ENCODE measurements at regions not wholly inside any gene's neighbourhood (a gene's known extent, or its start where the extent isn't known, plus 50 kb on each side); places are given as distances from the start of the nearest gene placed in this dataset.

DNA sequence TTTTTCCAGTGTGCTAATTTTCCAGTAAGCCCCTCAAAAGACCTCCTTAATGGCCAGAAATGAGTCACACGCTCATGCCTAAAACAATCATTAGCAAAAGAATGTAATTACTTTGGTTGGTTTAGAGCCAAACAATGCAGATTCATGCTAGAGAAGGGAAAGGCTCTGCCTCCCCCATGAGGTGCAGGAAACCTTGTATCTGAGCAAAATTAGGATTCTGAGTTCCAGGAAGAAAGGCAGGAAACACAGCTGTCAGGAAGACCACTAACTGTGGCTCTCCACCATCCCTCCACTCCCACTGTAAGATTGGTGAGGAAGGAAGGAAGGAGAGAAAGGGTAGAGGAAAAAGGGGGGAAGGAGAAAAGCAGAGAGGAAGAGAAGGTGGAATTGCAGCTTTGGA, 104.9 kb upstream of the DHX15 start:
- TF ChIP-seq, protein P1, sequence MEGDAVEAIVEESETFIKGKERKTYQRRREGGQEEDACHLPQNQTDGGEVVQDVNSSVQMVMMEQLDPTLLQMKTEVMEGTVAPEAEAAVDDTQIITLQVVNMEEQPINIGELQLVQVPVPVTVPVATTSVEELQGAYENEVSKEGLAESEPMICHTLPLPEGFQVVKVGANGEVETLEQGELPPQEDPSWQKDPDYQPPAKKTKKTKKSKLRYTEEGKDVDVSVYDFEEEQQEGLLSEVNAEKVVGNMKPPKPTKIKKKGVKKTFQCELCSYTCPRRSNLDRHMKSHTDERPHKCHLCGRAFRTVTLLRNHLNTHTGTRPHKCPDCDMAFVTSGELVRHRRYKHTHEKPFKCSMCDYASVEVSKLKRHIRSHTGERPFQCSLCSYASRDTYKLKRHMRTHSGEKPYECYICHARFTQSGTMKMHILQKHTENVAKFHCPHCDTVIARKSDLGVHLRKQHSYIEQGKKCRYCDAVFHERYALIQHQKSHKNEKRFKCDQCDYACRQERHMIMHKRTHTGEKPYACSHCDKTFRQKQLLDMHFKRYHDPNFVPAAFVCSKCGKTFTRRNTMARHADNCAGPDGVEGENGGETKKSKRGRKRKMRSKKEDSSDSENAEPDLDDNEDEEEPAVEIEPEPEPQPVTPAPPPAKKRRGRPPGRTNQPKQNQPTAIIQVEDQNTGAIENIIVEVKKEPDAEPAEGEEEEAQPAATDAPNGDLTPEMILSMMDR (IDR thresholded peaks at IDR 0.05; ENCODE audit: borderline replicate concordance, insufficient read depth, low read depth, low read length), result no peak
- H3K4me3 ChIP-seq (ENCODE audit: low read depth, low read length), result no peak overlapping the region

DNA sequence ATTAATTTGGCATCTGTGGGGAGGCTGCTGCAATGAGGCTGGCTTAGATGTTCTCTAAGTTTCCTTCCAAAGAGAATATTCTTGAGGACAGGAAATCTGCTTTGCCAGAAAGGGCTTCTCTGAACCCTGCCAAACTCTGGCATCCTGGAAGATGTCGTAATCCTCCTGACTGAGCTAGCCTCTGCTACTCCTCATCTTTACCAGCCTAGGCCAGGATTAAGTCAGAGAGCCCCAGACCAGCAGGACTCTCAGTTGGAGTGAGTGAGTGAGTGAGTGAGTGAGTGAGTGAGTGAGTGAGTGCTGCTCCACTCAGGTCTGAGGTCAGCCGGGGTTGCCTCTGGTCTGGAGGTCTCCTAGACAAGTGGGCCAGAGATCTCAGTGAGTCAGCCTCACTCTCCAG, 104.9 kb upstream of the SOD3 start:
- TF ChIP-seq, protein P1 (IDR thresholded peaks at IDR 0.05; ENCODE audit: borderline replicate concordance, insufficient read depth, low read depth, low read length), result no peak
- H3K4me3 ChIP-seq (ENCODE audit: low read depth, low read length), result no peak overlapping the region

DNA sequence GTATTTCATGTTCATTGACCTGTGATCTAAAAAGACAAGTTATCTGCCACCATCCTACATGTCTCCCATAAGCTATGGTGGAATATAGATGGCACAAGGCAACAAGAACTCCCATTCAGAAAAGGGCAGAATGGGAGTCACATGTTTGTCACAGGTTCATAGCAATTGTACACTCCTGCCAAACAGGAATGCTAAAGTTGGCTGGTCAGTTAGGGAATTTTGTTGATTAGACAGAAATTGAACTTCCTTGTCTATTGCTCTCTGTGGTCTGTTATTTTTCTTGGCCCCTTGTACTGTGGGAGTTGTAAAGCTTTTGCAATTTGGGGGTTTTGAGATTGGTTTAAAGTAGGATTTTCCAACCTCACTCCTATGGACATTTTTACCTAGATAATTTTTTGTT, 101.7 kb upstream of the SOD3 start:
- TF ChIP-seq, protein P1 (IDR thresholded peaks at IDR 0.05; ENCODE audit: borderline replicate concordance, insufficient read depth, low read depth, low read length), result no peak
- H3K4me3 ChIP-seq (ENCODE audit: low read depth, low read length), result no peak overlapping the region

DNA sequence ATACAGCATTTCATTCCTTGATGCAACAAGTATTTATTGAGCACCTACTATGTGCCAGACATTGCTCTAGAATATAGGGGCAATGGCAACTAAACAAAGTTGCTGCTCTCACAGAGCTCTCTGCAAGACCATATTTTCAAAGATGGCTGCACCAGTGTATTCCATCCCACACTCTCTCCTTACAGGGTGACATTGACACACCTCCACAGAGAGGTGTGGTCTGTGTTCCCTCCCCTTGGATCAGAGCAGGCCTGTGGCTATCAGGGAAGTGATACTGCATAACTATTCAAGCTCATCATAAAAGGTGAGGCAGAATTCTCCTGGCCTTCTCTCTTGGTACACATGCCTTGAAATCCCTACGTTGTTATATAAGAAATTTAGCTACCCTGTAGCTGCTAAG, 95.3 kb upstream of the SOD3 start:
- TF ChIP-seq, protein P1 (IDR thresholded peaks at IDR 0.05; ENCODE audit: borderline replicate concordance, insufficient read depth, low read depth, low read length), result no peak
- H3K4me3 ChIP-seq (ENCODE audit: low read depth, low read length), result no peak overlapping the region

DNA sequence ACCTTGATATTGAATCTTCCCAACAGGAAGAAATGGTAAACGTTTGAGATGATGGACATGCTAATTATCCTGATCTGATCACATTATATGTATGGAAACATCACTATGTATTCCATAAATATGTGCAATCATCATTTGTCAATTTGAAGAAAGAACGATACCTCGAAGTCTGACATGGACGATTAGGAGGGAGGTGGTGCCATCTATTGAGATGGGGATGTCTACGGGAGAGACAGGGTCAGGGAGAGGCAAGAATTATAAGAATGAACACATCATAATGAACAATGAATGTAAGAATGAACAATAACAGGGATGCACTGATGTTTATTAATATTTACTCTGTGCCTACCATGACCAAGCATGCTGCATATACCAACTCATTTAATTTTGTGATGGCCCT, 93.7 kb upstream of the SOD3 start:
- H3K4me3 ChIP-seq (ENCODE audit: low read depth, low read length), result no peak overlapping the region
- TF ChIP-seq, protein P1 (IDR thresholded peaks at IDR 0.05; ENCODE audit: borderline replicate concordance, insufficient read depth, low read depth, low read length), result no peak

DNA sequence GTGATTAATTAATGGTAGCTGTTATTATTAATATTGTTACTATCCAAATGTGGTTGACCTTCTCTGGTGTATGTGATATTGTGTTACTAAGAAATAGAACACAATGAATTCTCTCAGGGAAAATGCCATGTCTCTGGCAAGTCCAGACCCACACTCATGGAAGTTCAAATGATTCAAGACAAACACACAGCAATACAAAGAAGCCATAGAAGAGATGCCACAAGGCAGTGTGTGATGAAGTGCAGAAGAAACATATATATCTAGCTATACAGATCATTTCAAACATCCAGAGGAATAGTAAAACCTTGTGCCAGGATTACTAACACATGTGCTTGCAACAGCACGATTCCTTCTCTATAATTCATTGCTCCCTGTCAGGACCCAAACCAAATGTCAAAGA, 93.1 kb upstream of the SOD3 start:
- TF ChIP-seq, protein P1 (IDR thresholded peaks at IDR 0.05; ENCODE audit: borderline replicate concordance, insufficient read depth, low read depth, low read length), result no peak
- no peak overlapping the region for H3K4me3 ChIP-seq (ENCODE audit: low read depth, low read length)

DNA sequence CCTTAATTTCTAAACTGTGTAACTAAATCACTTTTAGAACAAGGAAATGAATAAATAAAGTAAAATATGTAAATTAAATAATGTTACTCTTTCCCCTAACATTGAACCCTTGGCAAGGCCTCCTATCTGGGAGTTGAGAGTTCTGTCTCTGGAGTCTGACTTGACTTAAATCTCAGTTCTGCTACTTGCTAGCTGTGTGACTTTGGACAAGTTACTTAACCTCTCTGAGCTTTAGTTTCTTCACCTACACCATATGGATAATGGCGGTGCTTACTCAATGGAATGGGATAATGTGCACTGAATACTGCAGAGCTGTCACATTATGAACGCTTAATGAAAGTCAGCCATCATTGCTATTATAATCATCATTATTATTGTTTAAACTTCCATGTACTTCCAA, 92.1 kb upstream of the SOD3 start:
- TF ChIP-seq, protein P1 (IDR thresholded peaks at IDR 0.05; ENCODE audit: borderline replicate concordance, insufficient read depth, low read depth, low read length), result no peak
- H3K4me3 ChIP-seq (ENCODE audit: low read depth, low read length), result no peak overlapping the region
